SU-DHL-6 (cell line): ENCODE measurements at regions not wholly inside any gene's neighbourhood (a gene's known extent, or its start where the extent isn't known, plus 50 kb on each side); places are given as distances from the start of the nearest gene placed in this dataset.

Source experiments
- H2AFZ ChIP-seq: fragments of 200-600 bp; sonication (generic); 2 replicates; pipeline ENCODE4 v1.6.1; 2014; ENCODE audit warnings: low read depth, mild to moderate bottlenecking, moderate library complexity, mixed read lengths, antibody characterized with exemption, low read length; ENCODE audit not compliant: severe bottlenecking
- H3F3A ChIP-seq: fragments of 200-600 bp; shearing (Covaris generic); 2 replicates; pipeline ENCODE4 v1.6.0; 2016; ENCODE audit warnings: antibody characterized with exemption, mild to moderate bottlenecking; ENCODE audit not compliant: insufficient read depth
- H3K27ac ChIP-seq: fragments of 200-600 bp; sonication (generic); 2 replicates; pipeline ENCODE4 v1.5.1; 2016; ENCODE audit warnings: low read depth, mild to moderate bottlenecking, low read length, moderate library complexity, mixed read lengths
- H3K27me3 ChIP-seq: fragments of 200-600 bp; sonication (generic), shearing (Covaris generic); 2 replicates; pipeline ENCODE4 v1.6.0; 2014; ENCODE audit warnings: mild to moderate bottlenecking, low read length
- H3K36me3 ChIP-seq: fragments of 200-600 bp; sonication (generic); 2 replicates; pipeline ENCODE4 v1.6.1; 2014; ENCODE audit warnings: mild to moderate bottlenecking, low read length, mixed read lengths
- H3K4me2 ChIP-seq: fragments of 300-600, 200-600 bp; shearing (Covaris generic), sonication (generic); 2 replicates; pipeline ENCODE4 v1.6.0; 2014; ENCODE audit warnings: low read length, low read depth, mild to moderate bottlenecking; ENCODE audit not compliant: poor library complexity, severe bottlenecking
- H3K4me3 ChIP-seq: fragments of 200-600 bp; sonication (generic); 2 replicates; pipeline ENCODE4 v1.5.1; 2014; ENCODE audit warnings: antibody characterized with exemption, low read length, mild to moderate bottlenecking, mixed read lengths; ENCODE audit not compliant: insufficient read depth, poor library complexity, severe bottlenecking
- H3K79me2 ChIP-seq: fragments of 200-600 bp; sonication (generic); 2 replicates; pipeline ENCODE4 v1.6.1; 2014; ENCODE audit warnings: mild to moderate bottlenecking, low read length, moderate library complexity; ENCODE audit not compliant: insufficient read depth
- H3K9ac ChIP-seq: fragments of 200-600 bp; sonication (generic); 2 replicates; pipeline ENCODE4 v1.7.0; 2014; ENCODE audit warnings: mild to moderate bottlenecking, low read length
- H3K9me2 ChIP-seq: fragments of 200-600 bp; sonication (generic); replicated peaks from 2 replicates; pipeline ENCODE4 v1.6.1; 2014; ENCODE audit warnings: low read length; ENCODE audit not compliant: insufficient read depth
- H3K9me3 ChIP-seq: fragments of 200-600 bp; sonication (generic); 2 replicates; pipeline ENCODE4 v1.6.1; 2014; ENCODE audit warnings: low read length, mixed read lengths; ENCODE audit not compliant: insufficient read depth
- H4K20me1 ChIP-seq: fragments of 200-600 bp; sonication (generic); 2 replicates; pipeline ENCODE4 v1.6.1; 2014; ENCODE audit warnings: low read depth, mild to moderate bottlenecking, antibody characterized with exemption, low read length, moderate library complexity, mixed read lengths
- CTCF ChIP-seq: fragments of 200-600 bp; sonication (generic); IDR thresholded peaks from one replicate; pipeline ENCODE4 v1.5.1; 2017; ENCODE audit warnings: antibody characterized with exemption, mild to moderate bottlenecking, low read length, moderate library complexity; ENCODE audit not compliant: insufficient read depth, poor library complexity, severe bottlenecking
- EZH2phosphoT487 ChIP-seq: fragments of 200-600 bp; sonication (generic), shearing (Covaris generic); conservative IDR thresholded peaks from 2 replicates; pipeline ENCODE4 v1.6.1; 2018; ENCODE audit warnings: mild to moderate bottlenecking, antibody characterized with exemption, low read length, moderate library complexity, mixed read lengths

GRCh38 chr21:39020751-39021477, 162.3 kb downstream of the PSMG1 start:
- no peak overlapping the region for H3K4me3 ChIP-seq
- H3K9ac ChIP-seq: no peak overlapping the region
- no peaks in the 10 kb centered on the region for H3K36me3 ChIP-seq
- no peaks in the 10 kb centered on the region for H3F3A ChIP-seq
- no peaks in the 10 kb centered on the region for H3K9me3 ChIP-seq
- no peaks in the 10 kb centered on the region for H3K79me2 ChIP-seq
- H3K4me2 ChIP-seq: no peak overlapping the region
- no peak overlapping the region for H2AFZ ChIP-seq
- no peak overlapping the region for H3K27ac ChIP-seq
- no peak for TF ChIP-seq CTCF
- TF ChIP-seq EZH2phosphoT487: no peak
- no peaks in the 10 kb centered on the region for H3K9me2 ChIP-seq
- no peaks in the 10 kb centered on the region for H3K27me3 ChIP-seq
- H4K20me1 ChIP-seq: no peaks in the 10 kb centered on the region

- no peak overlapping the region for H3K4me2 ChIP-seq
- H3K27ac ChIP-seq: no peak overlapping the region
- H3K4me3 ChIP-seq: no peak overlapping the region
- H3K36me3 ChIP-seq: no peaks in the 10 kb centered on the region
- no peaks in the 10 kb centered on the region for H4K20me1 ChIP-seq
- no peak for TF ChIP-seq EZH2phosphoT487
- TF ChIP-seq CTCF: no peak
- no peaks in the 10 kb centered on the region for H3K27me3 ChIP-seq
- H3K79me2 ChIP-seq: no peaks in the 10 kb centered on the region
- H3F3A ChIP-seq: no peaks in the 10 kb centered on the region
- no peaks in the 10 kb centered on the region for H3K9me3 ChIP-seq
- no peak overlapping the region for H2AFZ ChIP-seq
- no peak overlapping the region for H3K9ac ChIP-seq
- no peaks in the 10 kb centered on the region for H3K9me2 ChIP-seq
Observed at GRCh38 chr21:39018730-39019129, 164.5 kb downstream of the PSMG1 start.

- H3K4me2 ChIP-seq: peak overlapping the region; percentile 20
- no peaks in the 10 kb centered on the region for H3K79me2 ChIP-seq
- H3K9me2 ChIP-seq: no peaks in the 10 kb centered on the region
- no peaks in the 10 kb centered on the region for H3K36me3 ChIP-seq
- H3K9me3 ChIP-seq: no peaks in the 10 kb centered on the region
- H3K4me3 ChIP-seq: no peak overlapping the region
- H2AFZ ChIP-seq: no peak overlapping the region
- no peak overlapping the region for H3K9ac ChIP-seq
- H4K20me1 ChIP-seq: no peaks in the 10 kb centered on the region
- H3K27me3 ChIP-seq: no peaks in the 10 kb centered on the region
- no peak overlapping the region for H3K27ac ChIP-seq
- TF ChIP-seq CTCF (no peak), EZH2phosphoT487 (no peak)
- no peaks in the 10 kb centered on the region for H3F3A ChIP-seq
Observed at GRCh38 chr21:39016740-39017315, 166.4 kb downstream of the PSMG1 start.
